DMS 273 treated with DMSO at 0.1 percent for 48 hours (cell line): ENCODE measurements at regions not wholly inside any gene's neighbourhood (a gene's known extent, or its start where the extent isn't known, plus 50 kb on each side); places are given as distances from the start of the nearest gene placed in this dataset.
"Not testable (repeated sequence)": the region's sequence is repeated elsewhere in the genome, so short reads cannot be mapped to it uniquely, and the experiment has no call there.

ENCODE experiments used
- DNase-seq: peaks from one replicate; lab custom pipeline; 2025; lab: John Stamatoyannopoulos, UW

GRCh38 chr4:127403471-127404084 lies 229.2 kb upstream of the INTU start:
- no peak for DNase-seq

GRCh38 chr4:127406187-127406586 lies 226.6 kb upstream of the INTU start:
- DNase-seq, result no peak

GRCh38 chr4:127407572-127407971 lies 225.2 kb upstream of the INTU start:
- not testable (repeated sequence) for DNase-seq

GRCh38 chr4:127410201-127410600 lies 222.6 kb upstream of the INTU start:
- no peak for DNase-seq

- no peak for DNase-seq
Measured at GRCh38 chr4:127410644-127411043, 222.1 kb upstream of the INTU start.

GRCh38 chr4:127414951-127415606 lies 217.7 kb upstream of the INTU start:
- no peak for DNase-seq

- DNase-seq, result no peak
Measured at GRCh38 chr4:127416115-127416514, 216.6 kb upstream of the INTU start.

GRCh38 chr4:127417885-127418535 lies 214.7 kb upstream of the INTU start:
- DNase-seq, result no peak

GRCh38 chr4:127419431-127419830 lies 213.3 kb upstream of the INTU start:
- DNase-seq, result no peak

- no peak for DNase-seq
Measured at GRCh38 chr4:127421437-127421836, 211.3 kb upstream of the INTU start.

GRCh38 chr4:127425202-127425845 lies 207.4 kb upstream of the INTU start:
- DNase-seq, result no peak

- DNase-seq, result no peak
Measured at GRCh38 chr4:127425851-127426250, 206.9 kb upstream of the INTU start.

GRCh38 chr4:127441571-127441970 lies 191.2 kb upstream of the INTU start:
- peak; percentile 30 for DNase-seq

GRCh38 chr4:127445471-127445870 lies 187.3 kb upstream of the INTU start:
- no peak for DNase-seq

GRCh38 chr4:127446427-127446885 lies 186.3 kb upstream of the INTU start:
- DNase-seq, result no peak

GRCh38 chr4:127448986-127449385 lies 183.8 kb upstream of the INTU start:
- no peak for DNase-seq

GRCh38 chr4:127449449-127449848 lies 183.3 kb upstream of the INTU start:
- no peak for DNase-seq

- DNase-seq, result no peak
Measured at GRCh38 chr4:127450276-127450675, 182.5 kb upstream of the INTU start.

- DNase-seq, result no peak
Measured at GRCh38 chr4:127463883-127464282, 168.9 kb upstream of the INTU start.

GRCh38 chr4:127469542-127469941 lies 163.2 kb upstream of the INTU start:
- DNase-seq, result no peak

GRCh38 chr4:127469959-127470809 lies 162.6 kb upstream of the INTU start:
- no peak for DNase-seq

- not testable (repeated sequence) for DNase-seq
Measured at GRCh38 chr4:127478271-127478670, 154.5 kb upstream of the INTU start.
